ENCODE measurements at regions not wholly inside any gene's neighbourhood (a gene's known extent, or its start where the extent isn't known, plus 50 kb on each side); places are given as distances from the start of the nearest gene placed in this dataset.

DNA sequence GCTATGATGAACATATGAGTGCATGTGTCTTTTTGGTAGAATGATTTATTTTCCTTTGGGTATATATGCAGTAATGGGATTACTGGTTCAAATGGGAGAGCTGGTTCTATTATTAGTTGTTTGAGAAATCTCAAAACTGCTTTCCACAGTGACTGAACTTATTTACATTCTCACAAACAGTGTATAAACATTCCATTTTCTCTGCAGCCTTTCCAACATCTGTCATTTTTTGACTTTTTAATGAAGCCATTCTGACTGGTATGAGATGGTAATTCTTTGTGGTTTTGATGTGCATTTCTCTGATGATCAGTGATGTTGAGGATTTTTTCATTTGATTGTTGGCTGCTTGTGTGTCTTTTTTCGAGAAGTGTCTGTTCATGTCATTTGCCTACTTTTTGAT lies 1124.2 kb downstream of the NAALADL2 start:
- Histone ChIP-seq H3K36me3 (ENCODE audit: control insufficient read depth in 1 of 2, insufficient read depth in 2 of 2, low read length in 2 of 2) (no peaks in the 10 kb centered on the region), H3K4me3 (ENCODE audit: low read depth in 1 of 2, low read length in 2 of 2) (no peak overlapping the region), H3K27me3 (ENCODE audit: low read depth, low read length) (no peaks in the 10 kb centered on the region), H3K27ac (ENCODE audit: low read length) (no peak overlapping the region), H3K4me1 (ENCODE audit: control insufficient read depth in 1 of 2, insufficient read depth in 2 of 2, low read length in 2 of 2) (no peaks in the 10 kb centered on the region), H3K9me3 (ENCODE audit: control insufficient read depth in 1 of 2, low read length in 2 of 2) (peaks cover 0 to 10% of the 10 kb centered on the region in 2 donors)

DNA sequence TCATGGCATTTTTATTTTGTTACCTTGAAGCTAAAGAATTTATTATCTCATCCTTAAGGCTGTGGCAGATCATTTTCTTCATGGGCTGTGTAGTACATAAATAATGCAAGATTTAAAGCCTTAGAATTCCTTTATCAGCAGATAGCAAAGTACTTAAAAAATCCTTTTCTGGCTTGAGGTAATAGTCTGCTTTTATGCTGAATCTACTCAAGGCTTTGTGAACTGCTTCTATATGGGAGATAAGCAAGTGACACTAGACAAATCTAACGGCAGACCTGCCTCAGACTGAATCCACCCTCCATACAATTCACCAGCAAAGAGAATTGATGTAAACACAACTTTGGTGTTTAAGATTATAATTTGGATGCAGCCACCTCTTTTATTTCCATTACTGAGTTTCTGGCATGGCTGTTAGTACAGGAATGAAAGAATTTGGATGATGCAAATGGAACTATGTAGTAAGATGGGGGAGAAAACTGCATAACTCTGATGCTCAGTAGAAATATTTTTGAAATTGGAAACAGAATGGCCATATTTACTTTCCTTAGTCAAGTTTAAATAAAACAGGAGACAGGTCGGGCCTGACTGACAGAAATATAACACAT lies 1121.5 kb downstream of the NAALADL2 start:
- Histone ChIP-seq H3K4me3 (ENCODE audit: low read depth in 1 of 2, low read length in 2 of 2) (no peak overlapping the region), H3K9me3 (ENCODE audit: control insufficient read depth in 1 of 2, low read length in 2 of 2) (peaks cover 0 to 4% of the 10 kb centered on the region in 2 donors), H3K27me3 (ENCODE audit: low read depth, low read length) (no peaks in the 10 kb centered on the region), H3K4me1 (ENCODE audit: control insufficient read depth in 1 of 2, insufficient read depth in 2 of 2, low read length in 2 of 2) (no peaks in the 10 kb centered on the region), H3K36me3 (ENCODE audit: control insufficient read depth in 1 of 2, insufficient read depth in 2 of 2, low read length in 2 of 2) (no peaks in the 10 kb centered on the region), H3K27ac (ENCODE audit: low read length) (no peak overlapping the region)

DNA sequence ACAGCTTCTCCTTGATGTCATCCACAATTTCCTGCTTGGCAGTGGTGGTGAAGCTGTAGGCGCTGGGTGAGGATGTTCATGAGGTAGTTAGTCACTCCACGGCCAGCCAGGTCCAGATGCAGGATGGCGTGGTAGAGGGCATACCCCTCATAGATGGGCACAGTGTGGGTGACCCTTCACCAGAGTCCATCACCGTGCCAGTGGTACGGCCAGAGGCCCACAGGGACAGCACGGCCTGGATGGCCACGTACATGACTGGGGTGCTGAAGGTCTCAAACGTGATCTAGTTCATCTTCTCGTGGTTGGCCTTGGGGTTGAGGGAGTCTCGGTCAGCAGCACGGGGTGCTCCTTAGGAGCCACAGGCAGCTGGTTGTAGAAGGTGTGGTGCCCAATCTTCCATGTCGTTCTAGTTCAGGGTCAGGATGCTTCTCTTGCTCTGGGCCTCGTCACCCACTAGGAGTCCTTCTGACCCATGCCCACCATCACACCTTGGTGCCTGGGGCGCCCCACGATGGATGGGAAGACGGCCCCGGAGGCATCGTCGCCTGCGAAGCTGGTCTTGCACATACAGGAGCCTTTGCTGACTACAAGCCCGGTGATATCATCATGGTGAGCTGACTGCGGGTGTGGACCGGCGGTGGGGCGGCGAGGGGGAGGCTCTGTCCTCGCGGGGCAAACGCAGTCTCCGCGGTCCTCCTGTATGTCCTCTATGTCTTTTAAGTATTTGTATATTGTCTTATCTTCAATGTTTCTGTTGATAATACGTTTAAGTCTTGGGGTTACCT lies 1119.0 kb downstream of the NAALADL2 start:
- Histone ChIP-seq H3K27me3 (ENCODE audit: low read depth, low read length) (no peaks in the 10 kb centered on the region), H3K4me1 (ENCODE audit: control insufficient read depth in 1 of 2, insufficient read depth in 2 of 2, low read length in 2 of 2) (no peaks in the 10 kb centered on the region), H3K9me3 (ENCODE audit: control insufficient read depth in 1 of 2, low read length in 2 of 2) (peaks cover 0 to 4% of the 10 kb centered on the region in 2 donors), H3K36me3 (ENCODE audit: control insufficient read depth in 1 of 2, insufficient read depth in 2 of 2, low read length in 2 of 2) (no peaks in the 10 kb centered on the region), H3K27ac (ENCODE audit: low read length) (no peak overlapping the region), H3K4me3 (ENCODE audit: low read depth in 1 of 2, low read length in 2 of 2) (no peak overlapping the region)

GRCh38 chr3:175969456-175969855 lies 1110.3 kb downstream of the NAALADL2 start:
- H3K27ac ChIP-seq (ENCODE audit: low read length): no peak overlapping the region
- no peaks in the 10 kb centered on the region for H3K27me3 ChIP-seq (ENCODE audit: low read depth, low read length)

GRCh38 chr3:175965036-175965435 lies 1105.9 kb downstream of the NAALADL2 start:
- peaks cover 0 to 7% of the 10 kb centered on the region in 2 donors for H3K9me3 ChIP-seq (ENCODE audit: control insufficient read depth in 1 of 2, low read length in 2 of 2)
- H3K27ac ChIP-seq (ENCODE audit: low read length): no peak overlapping the region

More at GRCh38 chr3:175969456-175969855, 1110.3 kb downstream of the NAALADL2 start:
- no peak overlapping the region for H3K4me3 ChIP-seq (ENCODE audit: low read depth in 1 of 2, low read length in 2 of 2)
- H3K9me3 ChIP-seq (ENCODE audit: control insufficient read depth in 1 of 2, low read length in 2 of 2): peaks cover 0 to 7% of the 10 kb centered on the region in 2 donors
- H3K4me1 ChIP-seq (ENCODE audit: control insufficient read depth in 1 of 2, insufficient read depth in 2 of 2, low read length in 2 of 2): no peaks in the 10 kb centered on the region
- H3K36me3 ChIP-seq (ENCODE audit: control insufficient read depth in 1 of 2, insufficient read depth in 2 of 2, low read length in 2 of 2): no peaks in the 10 kb centered on the region

DNA sequence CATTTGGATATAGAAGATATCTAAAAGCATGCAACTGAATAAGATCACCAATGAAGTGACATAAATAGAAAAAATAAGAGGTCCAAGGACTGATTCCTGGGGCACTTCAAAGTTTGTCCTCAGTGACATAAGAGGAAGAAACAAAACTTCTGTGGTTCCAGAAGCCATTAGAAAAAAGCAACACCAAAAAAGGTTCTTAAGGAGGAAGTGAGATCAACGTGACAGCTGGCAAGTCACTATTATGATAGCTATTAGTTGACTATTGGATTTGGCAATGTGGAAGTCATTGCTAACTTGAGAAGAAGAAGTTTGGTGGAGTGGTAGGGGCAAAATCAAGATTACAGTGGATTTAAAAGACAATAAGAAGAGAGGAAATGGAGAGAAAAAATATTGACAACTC lies 1098.3 kb downstream of the NAALADL2 start:
- H3K27ac ChIP-seq (ENCODE audit: low read length): no peak overlapping the region
- no peak overlapping the region for H3K4me3 ChIP-seq (ENCODE audit: low read depth in 1 of 2, low read length in 2 of 2)
- H3K36me3 ChIP-seq (ENCODE audit: control insufficient read depth in 1 of 2, insufficient read depth in 2 of 2, low read length in 2 of 2): no peaks in the 10 kb centered on the region
- no peaks in the 10 kb centered on the region for H3K9me3 ChIP-seq (ENCODE audit: control insufficient read depth in 1 of 2, low read length in 2 of 2)
- H3K27me3 ChIP-seq (ENCODE audit: low read depth, low read length): no peaks in the 10 kb centered on the region
- H3K4me1 ChIP-seq (ENCODE audit: control insufficient read depth in 1 of 2, insufficient read depth in 2 of 2, low read length in 2 of 2): no peaks in the 10 kb centered on the region

More at GRCh38 chr3:175965036-175965435, 1105.9 kb downstream of the NAALADL2 start:
- Histone ChIP-seq H3K36me3 (ENCODE audit: control insufficient read depth in 1 of 2, insufficient read depth in 2 of 2, low read length in 2 of 2) (no peaks in the 10 kb centered on the region), H3K4me3 (ENCODE audit: low read depth in 1 of 2, low read length in 2 of 2) (no peak overlapping the region), H3K4me1 (ENCODE audit: control insufficient read depth in 1 of 2, insufficient read depth in 2 of 2, low read length in 2 of 2) (no peaks in the 10 kb centered on the region), H3K27me3 (ENCODE audit: low read depth, low read length) (no peaks in the 10 kb centered on the region)

DNA sequence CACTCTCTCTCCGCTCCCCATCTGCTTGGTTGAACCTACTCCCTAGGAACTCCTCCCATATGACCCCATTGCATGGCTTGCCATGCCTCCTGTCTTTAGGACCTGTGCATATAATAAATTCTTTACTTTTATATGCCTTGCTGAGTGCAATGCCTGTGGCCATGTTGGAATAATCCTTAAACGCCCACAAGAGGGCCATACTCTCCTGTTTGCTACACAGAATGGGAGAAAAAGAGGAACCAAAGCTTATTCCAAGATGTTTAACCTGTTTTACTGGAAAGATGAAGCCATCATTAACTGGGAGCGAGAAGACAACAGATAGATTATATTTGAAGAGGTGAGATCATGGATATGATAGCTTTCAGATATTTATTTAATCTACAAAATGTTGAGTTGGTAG lies 1097.8 kb downstream of the NAALADL2 start:
- Histone ChIP-seq H3K4me1 (ENCODE audit: control insufficient read depth in 1 of 2, insufficient read depth in 2 of 2, low read length in 2 of 2) (no peaks in the 10 kb centered on the region), H3K9me3 (ENCODE audit: control insufficient read depth in 1 of 2, low read length in 2 of 2) (no peaks in the 10 kb centered on the region), H3K4me3 (ENCODE audit: low read depth in 1 of 2, low read length in 2 of 2) (no peak overlapping the region), H3K36me3 (ENCODE audit: control insufficient read depth in 1 of 2, insufficient read depth in 2 of 2, low read length in 2 of 2) (no peaks in the 10 kb centered on the region), H3K27me3 (ENCODE audit: low read depth, low read length) (no peaks in the 10 kb centered on the region), H3K27ac (ENCODE audit: low read length) (no peak overlapping the region)

GRCh38 chr3:175951047-175951694 lies 1092.0 kb downstream of the NAALADL2 start:
- Histone ChIP-seq H3K4me1 (ENCODE audit: control insufficient read depth in 1 of 2, insufficient read depth in 2 of 2, low read length in 2 of 2) (no peaks in the 10 kb centered on the region), H3K27me3 (ENCODE audit: low read depth, low read length) (no peaks in the 10 kb centered on the region), H3K9me3 (ENCODE audit: control insufficient read depth in 1 of 2, low read length in 2 of 2) (no peaks in the 10 kb centered on the region), H3K27ac (ENCODE audit: low read length) (no peak overlapping the region), H3K4me3 (ENCODE audit: low read depth in 1 of 2, low read length in 2 of 2) (no peak overlapping the region), H3K36me3 (ENCODE audit: control insufficient read depth in 1 of 2, insufficient read depth in 2 of 2, low read length in 2 of 2) (no peaks in the 10 kb centered on the region)

DNA sequence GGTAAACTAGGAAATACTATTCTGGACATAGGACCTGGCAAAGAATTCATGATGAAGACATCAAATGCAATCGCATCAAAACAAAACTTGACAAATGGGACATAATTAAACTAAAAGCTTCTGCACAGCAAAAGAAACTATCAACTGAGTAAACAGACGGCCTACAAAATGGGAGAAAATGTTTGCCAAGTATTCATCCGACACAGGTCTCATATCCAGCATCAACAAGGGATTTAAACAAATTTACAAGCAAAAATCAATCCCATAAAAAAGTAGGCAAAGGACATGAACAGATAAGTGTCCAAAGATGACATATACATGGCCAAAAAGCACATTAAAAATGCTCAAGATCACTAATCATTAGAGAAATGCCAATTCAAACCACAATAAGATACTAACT lies 1088.9 kb downstream of the NAALADL2 start:
- H3K9me3 ChIP-seq (ENCODE audit: control insufficient read depth in 1 of 2, low read length in 2 of 2): peaks cover 0 to 2% of the 10 kb centered on the region in 2 donors
- no peaks in the 10 kb centered on the region for H3K36me3 ChIP-seq (ENCODE audit: control insufficient read depth in 1 of 2, insufficient read depth in 2 of 2, low read length in 2 of 2)
- no peaks in the 10 kb centered on the region for H3K27me3 ChIP-seq (ENCODE audit: low read depth, low read length)
- no peaks in the 10 kb centered on the region for H3K4me1 ChIP-seq (ENCODE audit: control insufficient read depth in 1 of 2, insufficient read depth in 2 of 2, low read length in 2 of 2)
- H3K4me3 ChIP-seq (ENCODE audit: low read depth in 1 of 2, low read length in 2 of 2): no peak overlapping the region
- no peak overlapping the region for H3K27ac ChIP-seq (ENCODE audit: low read length)

GRCh38 chr3:175941352-175941751 lies 1082.2 kb downstream of the NAALADL2 start:
- peaks cover 4 to 17% of the 10 kb centered on the region in 2 donors for H3K9me3 ChIP-seq (ENCODE audit: control insufficient read depth in 1 of 2, low read length in 2 of 2)
- H3K36me3 ChIP-seq (ENCODE audit: control insufficient read depth in 1 of 2, insufficient read depth in 2 of 2, low read length in 2 of 2): no peaks in the 10 kb centered on the region
- no peaks in the 10 kb centered on the region for H3K4me1 ChIP-seq (ENCODE audit: control insufficient read depth in 1 of 2, insufficient read depth in 2 of 2, low read length in 2 of 2)
- no peak overlapping the region for H3K4me3 ChIP-seq (ENCODE audit: low read depth in 1 of 2, low read length in 2 of 2)
- no peaks in the 10 kb centered on the region for H3K27me3 ChIP-seq (ENCODE audit: low read depth, low read length)
- no peak overlapping the region for H3K27ac ChIP-seq (ENCODE audit: low read length)

- Histone ChIP-seq H3K4me1 (ENCODE audit: control insufficient read depth in 1 of 2, insufficient read depth in 2 of 2, low read length in 2 of 2) (no peaks in the 10 kb centered on the region), H3K27ac (ENCODE audit: low read length) (no peak overlapping the region), H3K9me3 (ENCODE audit: control insufficient read depth in 1 of 2, low read length in 2 of 2) (peaks cover 4 to 21% of the 10 kb centered on the region in 2 donors), H3K4me3 (ENCODE audit: low read depth in 1 of 2, low read length in 2 of 2) (no peak overlapping the region), H3K27me3 (ENCODE audit: low read depth, low read length) (no peaks in the 10 kb centered on the region), H3K36me3 (ENCODE audit: control insufficient read depth in 1 of 2, insufficient read depth in 2 of 2, low read length in 2 of 2) (no peaks in the 10 kb centered on the region)
Observed at GRCh38 chr3:175940881-175941280, 1081.7 kb downstream of the NAALADL2 start.

Data from muscle layer of duodenum (tissue), 2 donors.